Neuronal stem cell (in vitro differentiated cells): ENCODE measurements at regions not wholly inside any gene's neighbourhood (a gene's known extent, or its start where the extent isn't known, plus 50 kb on each side); places are given as distances from the start of the nearest gene placed in this dataset.
A peak's percentile ranks its signal among the peaks of the same experiment; 100 is the strongest.

Experiments used
- DNase-seq: peaks from one replicate; pipeline ENCODE4 v3.0.0-alpha.2; 2013; ENCODE audit warnings: low spot score
- H2AFZ ChIP-seq: one replicate; pipeline ENCODE4 v1.6.1; 2013; ENCODE audit warnings: mild to moderate bottlenecking, low read length, inconsistent platforms
- H2AK5ac ChIP-seq: 2 replicates; pipeline ENCODE4 v1.6.1; 2013; ENCODE audit warnings: low read depth, mild to moderate bottlenecking, inconsistent platforms, low read length, moderate library complexity, mixed read lengths
- H2BK120ac ChIP-seq: 2 replicates; pipeline ENCODE4 v1.6.1; 2013; ENCODE audit warnings: low read depth, mild to moderate bottlenecking, inconsistent platforms, low read length, moderate library complexity, mixed read lengths
- H2BK12ac ChIP-seq: one replicate; pipeline ENCODE4 v1.6.1; 2013; ENCODE audit warnings: low read length, inconsistent platforms
- H2BK15ac ChIP-seq: 2 replicates; pipeline ENCODE4 v1.6.1; 2013; ENCODE audit warnings: mild to moderate bottlenecking, low read length, inconsistent platforms, mixed read lengths
- H2BK5ac ChIP-seq: one replicate; pipeline ENCODE4 v1.6.1; 2013; ENCODE audit warnings: inconsistent platforms, mild to moderate bottlenecking, low read length, moderate library complexity
- H3K14ac ChIP-seq: one replicate; pipeline ENCODE4 v1.6.1; 2013; ENCODE audit warnings: low read length, inconsistent platforms
- H3K18ac ChIP-seq: 2 replicates; pipeline ENCODE4 v1.6.1; 2013; ENCODE audit warnings: low read length, inconsistent platforms
- H3K23ac ChIP-seq: 2 replicates; pipeline ENCODE4 v1.6.1; 2013; ENCODE audit warnings: low read depth, mild to moderate bottlenecking, mixed read lengths, low read length, inconsistent platforms; ENCODE audit not compliant: poor library complexity
- H3K27ac ChIP-seq: replicated peaks from 3 replicates; pipeline ENCODE4 v1.5.1; 2013; ENCODE audit warnings: low read length, inconsistent platforms
- H3K27me3 ChIP-seq, 3 experiments: 2 replicates each; pipeline ENCODE4 v1.6.1; 2013; ENCODE audit warnings: low read length in 3 of 3, mild to moderate bottlenecking in 2 of 3, inconsistent platforms in 1 of 3, low read depth in 1 of 3, mixed read lengths in 1 of 3, moderate library complexity in 1 of 3; ENCODE audit not compliant: control insufficient read depth in 3 of 3, insufficient read depth in 3 of 3
- H3K36me3 ChIP-seq, 2 donors: replicated peaks in 1 of 2; 2 replicates each; pipeline ENCODE4 v1.6.1; 2013; ENCODE audit warnings: low read length in 2 of 2; ENCODE audit not compliant: control insufficient read depth in 2 of 2, insufficient read depth in 2 of 2
- H3K4ac ChIP-seq: 2 replicates; pipeline ENCODE4 v1.6.1; 2013; ENCODE audit warnings: inconsistent platforms, mild to moderate bottlenecking, low read length, moderate library complexity
- H3K4me1 ChIP-seq, 2 donors: 1 replicate in 1 of 2; 2 replicates in 1 of 2; pipeline ENCODE4 v1.6.1; 2013; ENCODE audit warnings: low read length in 2 of 2, low read depth in 1 of 2; ENCODE audit not compliant: control insufficient read depth in 2 of 2, insufficient read depth in 1 of 2
- H3K4me2 ChIP-seq: one replicate; pipeline ENCODE4 v1.6.1; 2013; ENCODE audit warnings: mild to moderate bottlenecking, low read length, inconsistent platforms; ENCODE audit not compliant: insufficient read depth, poor library complexity, severe bottlenecking
- H3K4me3 ChIP-seq, 2 donors: 2 replicates each; pipeline ENCODE4 v1.5.1; 2013; ENCODE audit warnings: low read length in 2 of 2, mild to moderate bottlenecking in 2 of 2, inconsistent platforms in 1 of 2, moderate library complexity in 1 of 2
- H3K79me1 ChIP-seq: one replicate; pipeline ENCODE4 v1.6.1; 2013; ENCODE audit warnings: low read depth, mild to moderate bottlenecking, inconsistent platforms, low read length, moderate library complexity
- H3K9ac ChIP-seq: one replicate; pipeline ENCODE4 v1.6.1; 2013; ENCODE audit warnings: mild to moderate bottlenecking, low read depth, low read length, inconsistent platforms; ENCODE audit not compliant: poor library complexity
- H3K9me3 ChIP-seq, 2 donors: replicated peaks in 1 of 2; 2 replicates each; pipeline versions ENCODE3 to v1.6.1; 2013; ENCODE audit warnings: low read length in 2 of 2, mild to moderate bottlenecking in 2 of 2, inconsistent platforms in 1 of 2, low read depth in 1 of 2, mixed read lengths in 1 of 2, moderate library complexity in 1 of 2; ENCODE audit not compliant: control insufficient read depth in 2 of 2, insufficient read depth in 1 of 2
- H4K8ac ChIP-seq: one replicate; pipeline ENCODE4 v1.6.1; 2013; ENCODE audit warnings: low read depth, mild to moderate bottlenecking, inconsistent platforms, low read length, moderate library complexity
- H4K91ac ChIP-seq: one replicate; pipeline ENCODE4 v1.6.1; 2013; ENCODE audit warnings: low read length, low read depth, mild to moderate bottlenecking, inconsistent platforms; ENCODE audit not compliant: poor library complexity
- WGBS, 2 donors: extraction: QIAGEN DNeasy Blood & Tissue Kit; methylation state at CpG; one replicate each; pipeline ENCODE4 v1.1.7; 2013; ENCODE audit warnings: missing lambda C conversion rate in 2 of 2, mixed read lengths in 1 of 2; ENCODE audit not compliant: insufficient read length in 2 of 2, insufficient replicate concordance in 1 of 2; ENCODE audit errors: extremely low coverage in 2 of 2; 5-methylcytosine and 5-hydroxymethylcytosine counted together

- Histone ChIP-seq H3K4ac (no peak overlapping the region), H3K9me3 (no peaks in the 10 kb centered on the region), H2BK5ac (no peak overlapping the region), H2AFZ (no peak overlapping the region), H3K9ac (no peak overlapping the region), H3K18ac (no peak overlapping the region), H3K4me2 (no peak overlapping the region), H2BK12ac (no peak overlapping the region), H3K27me3 (no peaks in the 10 kb centered on the region), H3K14ac (no peak overlapping the region), H4K8ac (no peak overlapping the region), H2AK5ac (no peak overlapping the region), H3K79me1 (peaks cover 2% of the 10 kb centered on the region), H2BK120ac (no peak overlapping the region), H3K36me3 (no peaks in the 10 kb centered on the region), H4K91ac (no peak overlapping the region), H3K4me1 (peaks cover 3 to 5% of the 10 kb centered on the region in 2 donors), H3K27ac (no peak overlapping the region), H2BK15ac (no peak overlapping the region), H3K4me3 (no peak overlapping the region), H3K23ac (no peak overlapping the region)
- no peak for DNase-seq
- WGBS, 2 donors: no CpG with 5 or more reads among the region's 4 CpGs
Observed at GRCh38 chr12:91613223-91613779, 430.7 kb upstream of the DCN start.

GRCh38 chr12:91610561-91610960 is 427.9 kb upstream of the DCN start:
- WGBS, 2 donors: no CpG with 5 or more reads among the region's 3 CpGs

GRCh38 chr12:91609283-91609682 is 426.7 kb upstream of the DCN start:
- H3K4me2 ChIP-seq: no peak overlapping the region

More at GRCh38 chr12:91610561-91610960, 427.9 kb upstream of the DCN start:
- H3K4me1 ChIP-seq: peaks cover 3 to 5% of the 10 kb centered on the region in 2 donors
- H3K79me1 ChIP-seq: no peaks in the 10 kb centered on the region
- no peak overlapping the region for H4K91ac ChIP-seq
- DNase-seq: no peak
- no peak overlapping the region for H2BK120ac ChIP-seq
- no peak overlapping the region for H4K8ac ChIP-seq
- no peak overlapping the region for H3K4me2 ChIP-seq
- H2AFZ ChIP-seq: no peak overlapping the region
- no peak overlapping the region for H3K18ac ChIP-seq
- H2BK12ac ChIP-seq: no peak overlapping the region
- H3K9me3 ChIP-seq: no peaks in the 10 kb centered on the region
- H3K4ac ChIP-seq: no peak overlapping the region
- H3K27ac ChIP-seq: no peak overlapping the region
- H2AK5ac ChIP-seq: no peak overlapping the region
- no peak overlapping the region for H3K23ac ChIP-seq
- no peak overlapping the region for H2BK5ac ChIP-seq
- no peaks in the 10 kb centered on the region for H3K36me3 ChIP-seq
- H3K27me3 ChIP-seq: no peaks in the 10 kb centered on the region
- no peak overlapping the region for H3K14ac ChIP-seq
- no peak overlapping the region for H3K4me3 ChIP-seq
- H2BK15ac ChIP-seq: no peak overlapping the region
- H3K9ac ChIP-seq: no peak overlapping the region

GRCh38 chr12:91608542-91608941 is 425.9 kb upstream of the DCN start:
- no peaks in the 10 kb centered on the region for H3K79me1 ChIP-seq
- no peaks in the 10 kb centered on the region for H3K9me3 ChIP-seq
- peak overlapping the region; percentile 62 for H2AFZ ChIP-seq
- H3K14ac ChIP-seq: no peak overlapping the region
- no peak overlapping the region for H3K9ac ChIP-seq
- no peak overlapping the region for H3K4me3 ChIP-seq
- H3K36me3 ChIP-seq: no peaks in the 10 kb centered on the region
- no peak overlapping the region for H2BK120ac ChIP-seq
- no peak overlapping the region for H4K91ac ChIP-seq
- no peaks in the 10 kb centered on the region for H3K27me3 ChIP-seq
- no peak overlapping the region for H3K27ac ChIP-seq
- no peak overlapping the region for H2BK15ac ChIP-seq
- no peak overlapping the region for H3K23ac ChIP-seq
- H3K18ac ChIP-seq: no peak overlapping the region
- H3K4me2 ChIP-seq: no peak overlapping the region
- H2AK5ac ChIP-seq: no peak overlapping the region
- no peak overlapping the region for H2BK5ac ChIP-seq
- no peak overlapping the region for H3K4ac ChIP-seq
- H3K4me1 ChIP-seq: peaks cover 3 to 5% of the 10 kb centered on the region in 2 donors
- no peak overlapping the region for H4K8ac ChIP-seq
- DNase-seq: no peak
- no peak overlapping the region for H2BK12ac ChIP-seq

More at GRCh38 chr12:91609283-91609682, 426.7 kb upstream of the DCN start:
- no peak overlapping the region for H3K23ac ChIP-seq
- H3K9ac ChIP-seq: no peak overlapping the region
- H3K14ac ChIP-seq: no peak overlapping the region
- no peaks in the 10 kb centered on the region for H3K36me3 ChIP-seq
- H2BK12ac ChIP-seq: no peak overlapping the region
- H3K9me3 ChIP-seq: no peaks in the 10 kb centered on the region
- DNase-seq: no peak
- no peaks in the 10 kb centered on the region for H3K79me1 ChIP-seq
- no peak overlapping the region for H4K91ac ChIP-seq
- H2BK15ac ChIP-seq: no peak overlapping the region
- H3K27ac ChIP-seq: no peak overlapping the region
- WGBS, 2 donors: no CpG with 5 or more reads among the region's 1 CpG
- H3K4ac ChIP-seq: no peak overlapping the region
- peak overlapping the region; percentile 62 for H2AFZ ChIP-seq
- H4K8ac ChIP-seq: no peak overlapping the region
- no peak overlapping the region for H3K18ac ChIP-seq
- H3K4me3 ChIP-seq: no peak overlapping the region
- no peaks in the 10 kb centered on the region for H3K27me3 ChIP-seq
- no peak overlapping the region for H2BK5ac ChIP-seq
- peaks cover 3 to 5% of the 10 kb centered on the region in 2 donors for H3K4me1 ChIP-seq
- H2BK120ac ChIP-seq: no peak overlapping the region
- H2AK5ac ChIP-seq: no peak overlapping the region
